ENCODE measurements at regions not wholly inside any gene's neighbourhood (a gene's known extent, or its start where the extent isn't known, plus 50 kb on each side); places are given as distances from the start of the nearest gene placed in this dataset.

GRCh38 chr7:57651006-57651405, 201.0 kb downstream of the ZNF716 start:
- TF ChIP-seq CTCF (IDR thresholded peaks at IDR 0.05) (no peak), POLR2A (IDR thresholded peaks at IDR 0.05) (no peak)
